ENCODE measurements at regions not wholly inside any gene's neighbourhood (a gene's known extent, or its start where the extent isn't known, plus 50 kb on each side); places are given as distances from the start of the nearest gene placed in this dataset.

DNA sequence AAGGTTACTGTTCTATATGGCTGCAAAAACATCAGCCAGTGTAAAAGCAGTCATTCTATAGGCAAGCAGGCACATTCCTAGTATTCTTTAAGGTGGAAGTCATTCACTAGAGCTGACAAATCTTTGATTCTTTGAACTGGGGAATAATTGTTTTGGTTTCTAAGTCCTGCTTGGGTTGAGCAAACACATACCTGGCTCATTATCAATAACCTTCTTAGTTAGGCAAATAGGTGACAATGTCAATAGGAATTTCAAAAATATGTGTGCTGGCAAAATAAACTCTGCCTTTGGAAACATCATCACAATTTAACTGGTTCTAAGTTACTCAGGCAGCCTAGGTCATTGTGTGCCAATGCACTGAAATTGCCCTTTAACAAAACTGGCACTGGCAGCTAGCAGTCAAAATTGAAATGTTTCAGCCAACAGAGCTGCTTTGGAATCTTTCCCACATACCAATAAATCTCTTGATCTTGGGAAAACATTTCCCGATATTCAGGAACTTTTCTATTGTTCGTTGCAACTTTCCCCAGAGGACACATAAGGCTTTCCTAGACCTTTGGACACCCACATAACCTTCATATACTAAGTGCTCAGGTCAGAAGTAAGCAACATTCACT, 402.0 kb upstream of the MMADHC start:
- DNase-seq, result no peak

DNA sequence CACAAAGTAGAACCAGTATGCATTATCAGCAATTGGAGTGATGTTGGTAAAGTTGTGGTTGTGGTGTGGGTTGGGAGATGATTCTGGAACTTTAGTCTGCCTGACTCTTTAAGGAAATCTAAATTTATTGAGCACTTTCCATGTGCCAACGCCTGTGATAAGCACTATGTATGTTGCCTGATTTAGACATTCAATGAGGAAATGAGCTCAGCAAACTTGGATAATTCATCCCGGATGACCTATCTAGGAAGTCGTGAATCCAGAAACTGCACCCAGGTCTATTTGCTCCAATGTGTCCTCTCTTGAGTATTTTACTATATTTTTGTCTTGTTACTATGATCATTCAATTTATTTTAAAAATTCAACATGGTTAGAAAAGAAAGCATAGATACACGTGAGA, 400.8 kb upstream of the MMADHC start:
- DNase-seq, result no peak

- DNase-seq, result no peak
Observed at GRCh38 chr2:149986861-149987260, 399.3 kb upstream of the MMADHC start.

DNA sequence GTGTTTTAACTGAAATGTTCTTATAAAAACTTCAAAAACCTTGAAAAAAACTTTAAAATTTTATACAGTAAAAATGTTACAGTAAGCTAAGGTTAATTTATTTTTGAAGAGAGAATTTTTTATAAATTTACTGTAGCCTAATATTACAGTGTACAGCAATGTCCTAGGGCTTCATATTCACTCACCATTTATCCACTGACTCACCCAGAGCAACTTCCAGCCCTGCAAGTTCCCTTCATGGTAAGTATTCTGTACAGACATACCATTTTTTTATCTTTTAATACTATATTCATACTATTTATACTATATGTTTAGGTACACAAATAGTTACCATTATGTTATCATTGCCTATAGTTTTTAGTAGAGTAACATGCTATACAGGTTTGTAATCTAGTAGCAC, 396.7 kb upstream of the MMADHC start:
- DNase-seq, result no peak

DNA sequence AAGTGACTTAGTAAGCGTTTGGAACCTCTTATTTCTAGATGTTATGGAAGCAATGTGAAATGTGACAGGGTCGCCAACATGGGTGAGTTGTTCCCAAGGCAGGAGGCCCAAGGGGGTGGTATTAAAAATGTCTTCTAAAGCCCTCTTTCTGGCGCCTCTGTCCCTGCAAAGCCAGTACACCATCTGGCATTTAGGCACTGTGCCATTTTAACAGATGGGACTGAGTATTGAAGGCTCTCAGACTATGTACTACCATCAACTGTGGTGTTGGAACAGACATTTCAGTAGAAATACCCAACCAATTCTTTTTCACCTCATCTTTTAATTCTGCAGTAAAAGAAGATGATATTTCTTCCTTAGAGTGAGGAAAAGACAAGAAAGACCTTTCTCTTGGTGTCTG, 384.5 kb upstream of the MMADHC start:
- no peak for DNase-seq

DNA sequence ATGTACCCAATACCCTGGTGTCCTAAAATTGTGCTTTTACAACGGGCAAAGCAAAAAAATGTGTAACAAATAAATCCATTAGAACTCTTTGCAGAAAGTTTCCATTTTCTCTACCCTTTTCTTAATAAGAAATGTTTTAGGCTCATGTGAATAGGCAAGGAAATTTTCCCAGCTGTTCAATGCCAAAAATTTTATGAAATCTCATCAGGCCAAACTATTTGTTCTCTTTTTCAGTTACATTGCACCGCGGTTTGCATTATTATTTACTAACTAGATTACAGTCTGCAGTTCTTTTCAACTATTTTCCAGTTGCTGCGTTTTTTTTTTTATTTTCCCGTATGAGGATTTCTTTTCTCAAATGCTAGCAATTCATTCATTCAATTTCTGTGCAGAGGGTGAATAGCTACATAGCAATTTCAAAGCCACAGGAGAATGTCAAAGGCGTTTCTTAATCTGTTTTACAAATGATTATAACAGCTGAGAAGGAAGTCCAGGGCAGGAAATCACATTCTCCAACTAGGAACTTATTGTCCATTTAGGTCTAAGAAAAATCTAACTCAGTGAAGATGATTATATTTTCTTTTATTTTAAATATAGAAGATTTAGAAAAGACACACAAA, 367.5 kb upstream of the MMADHC start:
- DNase-seq, result no peak

DNA sequence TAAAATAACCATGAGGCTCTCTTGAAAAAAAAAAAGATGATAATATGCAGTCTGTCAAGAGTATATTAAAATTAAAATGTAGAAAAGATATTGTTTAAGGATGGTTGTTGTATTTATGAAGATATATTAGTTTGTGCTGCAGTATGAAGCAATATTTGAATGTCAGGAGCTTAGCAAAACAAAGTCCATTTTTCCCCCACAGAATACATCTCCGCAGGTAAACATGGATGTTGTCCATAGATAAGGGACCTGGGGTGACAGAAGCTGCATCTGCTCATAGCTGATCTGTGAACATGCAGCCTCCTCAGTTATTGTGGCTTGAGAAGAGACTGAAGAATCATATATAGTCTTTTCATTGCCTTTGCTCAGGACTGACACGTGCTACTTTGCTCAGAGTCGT, 366.1 kb upstream of the MMADHC start:
- DNase-seq, result no peak

- no peak for DNase-seq
Observed at GRCh38 chr2:149931486-149931885, 343.9 kb upstream of the MMADHC start.

DNA sequence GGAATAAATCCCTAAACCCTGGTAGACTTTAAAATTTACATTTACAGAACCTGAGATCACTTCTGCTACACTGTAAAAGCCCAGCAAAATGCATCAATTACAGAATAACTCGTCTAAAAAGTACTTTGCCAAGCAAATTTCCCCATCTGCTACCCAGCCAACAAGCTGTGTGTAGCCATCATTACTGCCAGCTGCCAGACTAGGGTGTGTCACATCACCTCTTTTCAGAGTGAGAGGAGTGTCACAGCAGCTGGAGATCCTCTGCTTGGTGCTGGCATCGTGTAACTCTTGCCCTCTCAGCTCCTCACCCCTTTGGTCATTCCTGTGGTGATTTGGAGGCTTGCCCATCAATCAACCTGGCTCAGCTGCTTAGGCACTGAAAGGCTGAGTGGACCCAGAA, 340.4 kb upstream of the MMADHC start:
- DNase-seq, result no peak

- no peak for DNase-seq
Observed at GRCh38 chr2:149926149-149926548, 338.6 kb upstream of the MMADHC start.

GRCh38 chr2:149924549-149925213, 337.1 kb upstream of the MMADHC start:
- no peak for DNase-seq

GRCh38 chr2:149924028-149924427, 336.5 kb upstream of the MMADHC start:
- DNase-seq, result no peak

GRCh38 chr2:149921911-149922616, 334.5 kb upstream of the MMADHC start:
- DNase-seq, result no peak

GRCh38 chr2:149920389-149920788, 332.8 kb upstream of the MMADHC start:
- no peak for DNase-seq

GRCh38 chr2:149915151-149915550, 327.6 kb upstream of the MMADHC start:
- DNase-seq, result no peak

DNA sequence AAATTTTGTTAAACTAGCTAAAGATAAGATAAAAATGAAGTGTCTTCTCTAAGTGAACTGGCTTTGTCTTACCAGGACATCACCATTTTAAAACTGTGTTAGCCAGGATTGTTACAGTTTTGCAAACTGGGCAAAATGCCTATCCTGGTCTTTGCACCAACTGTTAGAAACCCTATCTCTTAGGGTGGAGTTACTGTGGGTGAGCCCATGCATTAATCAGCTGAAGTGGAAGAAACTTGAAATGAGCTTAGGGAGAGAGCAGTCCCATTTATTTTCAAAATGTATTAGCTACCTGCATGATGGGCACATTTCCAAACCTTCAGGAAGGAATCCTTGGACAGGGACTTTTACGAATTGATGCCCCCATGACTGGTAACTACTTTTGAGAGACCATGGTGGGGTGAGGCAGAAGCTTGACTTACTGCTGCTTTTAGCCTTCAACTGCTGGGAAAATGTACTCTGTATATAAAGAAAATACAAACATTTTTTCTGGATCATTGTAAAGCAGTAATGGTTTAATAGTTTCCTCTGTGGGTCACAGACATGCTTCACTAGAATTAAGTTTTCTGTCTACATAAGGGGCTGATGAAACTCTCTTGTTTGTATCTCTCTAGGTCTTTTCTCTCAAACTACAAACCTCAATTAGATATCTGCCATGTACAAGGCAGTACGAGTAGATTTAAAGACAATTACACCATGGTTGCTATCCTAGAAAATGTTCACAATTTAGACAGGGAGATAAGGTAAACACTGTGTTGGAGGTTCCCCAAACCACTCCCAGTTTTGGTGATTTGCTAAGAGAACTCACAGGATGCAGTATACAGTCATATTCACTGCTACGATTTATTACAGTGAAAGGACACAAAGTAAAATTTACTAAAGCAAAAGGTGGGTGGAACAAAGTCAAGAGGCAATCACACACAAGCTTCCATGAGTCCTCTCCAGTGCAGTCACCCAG, 321.4 kb upstream of the MMADHC start:
- DNase-seq, result peak; percentile 59

- no peak for DNase-seq
Observed at GRCh38 chr2:149906886-149907285, 319.3 kb upstream of the MMADHC start.

DNA sequence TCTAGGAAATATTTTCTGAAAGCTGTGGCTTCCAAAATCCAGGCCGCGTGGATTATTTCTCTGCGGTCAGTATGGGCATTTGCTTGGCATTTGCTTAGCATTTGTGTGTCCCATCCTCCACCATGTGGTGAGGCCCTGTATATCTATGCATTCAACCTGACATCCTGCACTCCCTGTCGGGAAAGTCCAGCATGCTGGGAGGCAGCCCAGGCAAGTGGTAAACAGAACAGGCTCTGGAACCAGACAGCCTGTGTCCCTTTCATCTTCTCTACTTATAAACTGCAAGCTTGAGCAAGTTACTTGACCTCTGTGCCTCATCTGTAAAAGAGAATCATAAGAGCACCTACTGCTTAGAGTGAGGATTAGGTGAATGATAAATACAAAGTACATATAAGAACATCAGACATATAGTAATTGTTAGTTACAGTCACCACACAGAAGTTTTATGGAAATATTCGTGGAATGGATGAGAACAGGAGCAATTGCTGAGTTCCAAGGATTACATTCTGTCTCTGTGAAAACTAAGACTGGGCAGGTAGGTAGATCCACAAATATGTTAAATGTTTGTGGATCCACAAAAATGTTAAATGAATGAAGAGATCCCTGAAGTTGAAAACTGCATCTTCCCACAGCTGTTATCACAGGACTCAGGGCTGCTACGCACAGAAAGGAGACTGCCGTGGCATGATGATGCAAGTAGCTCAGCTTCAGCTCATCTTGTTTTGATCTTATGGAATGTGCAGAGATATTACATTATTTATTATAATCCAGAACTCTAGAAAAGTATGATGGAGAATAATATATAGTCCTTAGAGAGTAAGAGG, 317.0 kb upstream of the MMADHC start:
- DNase-seq, result no peak

DNA sequence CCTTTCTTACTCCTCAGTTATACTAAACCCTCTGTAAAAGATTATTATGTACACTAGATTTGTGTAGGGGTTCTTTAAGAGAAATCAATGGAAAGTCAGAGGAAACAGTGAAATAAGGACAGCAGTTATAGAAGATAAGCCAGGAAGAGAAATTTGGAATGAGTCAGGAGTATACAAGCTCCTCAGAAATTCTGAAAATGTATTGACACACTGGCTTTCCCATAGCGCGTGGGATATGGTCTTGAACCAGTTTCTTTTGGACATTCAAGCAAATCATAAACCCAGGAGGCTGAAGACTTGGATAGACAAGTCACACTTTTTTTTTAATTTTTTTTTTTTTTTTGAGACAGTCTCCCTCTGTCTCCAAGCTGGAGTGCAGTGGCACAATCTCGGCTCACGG, 316.1 kb upstream of the MMADHC start:
- DNase-seq, result no peak

- DNase-seq, result no peak
Observed at GRCh38 chr2:149902081-149902480, 314.5 kb upstream of the MMADHC start.

GRCh38 chr2:149901231-149901859, 313.8 kb upstream of the MMADHC start:
- no peak for DNase-seq

Data from NCI-H1436 treated with DMSO at 0.1 percent for 48 hours (cell line).